SH-SY5Y (cell line): ENCODE measurements at regions not wholly inside any gene's neighbourhood (a gene's known extent, or its start where the extent isn't known, plus 50 kb on each side); places are given as distances from the start of the nearest gene placed in this dataset.

Source experiments
- GATA2 ChIP-seq: IDR thresholded peaks from 2 replicates; pipeline ENCODE4 v1.6.1; 2011; ENCODE audit warnings: mild to moderate bottlenecking, low read depth, low read length
- GATA3 ChIP-seq: IDR thresholded peaks from 2 replicates; pipeline ENCODE4 v1.6.1; 2011; ENCODE audit warnings: low read depth, mild to moderate bottlenecking, low read length, moderate library complexity

- TF ChIP-seq GATA2 (no peak), GATA3 (no peak)
These were observed 156.4 kb upstream of the PDE10A start for GRCh38 chr6:165819394-165819793.

- TF ChIP-seq GATA2 (no peak), GATA3 (no peak)
These were observed 155.2 kb upstream of the PDE10A start for GRCh38 chr6:165818200-165818599.

GRCh38 chr6:165817771-165818170 is 154.7 kb upstream of the PDE10A start:
- no peak for TF ChIP-seq GATA3
- TF ChIP-seq GATA2 = no peak

GRCh38 chr6:165817148-165817547 is 154.1 kb upstream of the PDE10A start:
- no peak for TF ChIP-seq GATA2
- no peak for TF ChIP-seq GATA3

- no peak for TF ChIP-seq GATA3
- no peak for TF ChIP-seq GATA2
These were observed 151.6 kb upstream of the PDE10A start for GRCh38 chr6:165814679-165815078.

GRCh38 chr6:165811512-165811911 is 148.5 kb upstream of the PDE10A start:
- no peak for TF ChIP-seq GATA2
- TF ChIP-seq GATA3 = no peak

- no peak for TF ChIP-seq GATA2
- no peak for TF ChIP-seq GATA3
These were observed 145.0 kb upstream of the PDE10A start for GRCh38 chr6:165808021-165808420.

GRCh38 chr6:165807249-165807960 is 144.4 kb upstream of the PDE10A start:
- no peak for TF ChIP-seq GATA2
- no peak for TF ChIP-seq GATA3

GRCh38 chr6:165806126-165806810 is 143.2 kb upstream of the PDE10A start:
- TF ChIP-seq GATA3 (no peak), GATA2 (no peak)

GRCh38 chr6:165805636-165806035 is 142.6 kb upstream of the PDE10A start:
- TF ChIP-seq GATA2 = no peak
- TF ChIP-seq GATA3 = no peak

GRCh38 chr6:165805067-165805555 is 142.1 kb upstream of the PDE10A start:
- TF ChIP-seq GATA3 (no peak), GATA2 (no peak)

GRCh38 chr6:165804331-165805066 is 141.5 kb upstream of the PDE10A start:
- TF ChIP-seq GATA3 (no peak), GATA2 (no peak)

- TF ChIP-seq GATA3 (no peak), GATA2 (no peak)
These were observed 137.3 kb upstream of the PDE10A start for GRCh38 chr6:165800337-165800736.

- no peak for TF ChIP-seq GATA2
- no peak for TF ChIP-seq GATA3
These were observed 136.5 kb upstream of the PDE10A start for GRCh38 chr6:165799391-165800153.

- TF ChIP-seq GATA2 (no peak), GATA3 (no peak)
These were observed 135.9 kb upstream of the PDE10A start for GRCh38 chr6:165798991-165799390.
